OCI-LY7 (cell line): ENCODE measurements at regions not wholly inside any gene's neighbourhood (a gene's known extent, or its start where the extent isn't known, plus 50 kb on each side); places are given as distances from the start of the nearest gene placed in this dataset.

Experiments
- EZH2phosphoT487 ChIP-seq: fragments of 200-600 bp; sonication (generic); IDR thresholded peaks from 2 replicates; pipeline ENCODE4 v1.6.1; 2018; ENCODE audit warnings: low read depth, borderline replicate concordance, mild to moderate bottlenecking, mixed run types, antibody characterized with exemption, low read length, moderate library complexity, mixed read lengths
- TF ChIP-seq, protein P1 (sequence below): fragments of 200-600 bp; sonication (generic); conservative IDR thresholded peaks from 2 replicates; pipeline ENCODE4 v1.5.1; 2014; ENCODE audit warnings: mild to moderate bottlenecking, antibody characterized with exemption, low read length, moderate library complexity, mixed read lengths

DNA sequence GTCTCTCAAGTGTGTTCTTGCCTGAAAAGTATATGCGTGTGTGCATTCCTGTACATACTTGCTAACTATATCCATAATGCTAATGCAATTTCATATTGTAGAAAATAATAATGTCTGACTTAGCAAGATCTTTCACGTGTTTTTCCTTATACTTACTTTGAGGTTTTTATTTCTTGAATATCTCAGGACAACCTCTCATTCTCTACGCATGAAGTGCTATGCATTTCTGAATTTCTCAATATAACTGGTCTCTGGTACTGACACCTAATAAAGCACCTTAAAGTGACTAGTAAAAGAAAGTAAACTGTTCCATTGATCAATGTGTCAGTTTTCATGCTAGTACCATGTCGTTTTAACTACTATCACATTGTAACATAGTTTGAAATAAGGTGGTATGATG is 589.9 kb upstream of the ADGRB3 start:
- TF ChIP-seq, protein P1, sequence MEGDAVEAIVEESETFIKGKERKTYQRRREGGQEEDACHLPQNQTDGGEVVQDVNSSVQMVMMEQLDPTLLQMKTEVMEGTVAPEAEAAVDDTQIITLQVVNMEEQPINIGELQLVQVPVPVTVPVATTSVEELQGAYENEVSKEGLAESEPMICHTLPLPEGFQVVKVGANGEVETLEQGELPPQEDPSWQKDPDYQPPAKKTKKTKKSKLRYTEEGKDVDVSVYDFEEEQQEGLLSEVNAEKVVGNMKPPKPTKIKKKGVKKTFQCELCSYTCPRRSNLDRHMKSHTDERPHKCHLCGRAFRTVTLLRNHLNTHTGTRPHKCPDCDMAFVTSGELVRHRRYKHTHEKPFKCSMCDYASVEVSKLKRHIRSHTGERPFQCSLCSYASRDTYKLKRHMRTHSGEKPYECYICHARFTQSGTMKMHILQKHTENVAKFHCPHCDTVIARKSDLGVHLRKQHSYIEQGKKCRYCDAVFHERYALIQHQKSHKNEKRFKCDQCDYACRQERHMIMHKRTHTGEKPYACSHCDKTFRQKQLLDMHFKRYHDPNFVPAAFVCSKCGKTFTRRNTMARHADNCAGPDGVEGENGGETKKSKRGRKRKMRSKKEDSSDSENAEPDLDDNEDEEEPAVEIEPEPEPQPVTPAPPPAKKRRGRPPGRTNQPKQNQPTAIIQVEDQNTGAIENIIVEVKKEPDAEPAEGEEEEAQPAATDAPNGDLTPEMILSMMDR, result no peak
- TF ChIP-seq EZH2phosphoT487, result no peak
